GM12878 (cell line): ENCODE measurements at regions not wholly inside any gene's neighbourhood (a gene's known extent, or its start where the extent isn't known, plus 50 kb on each side); places are given as distances from the start of the nearest gene placed in this dataset.

ENCODE experiments used
- BACH1 ChIP-seq: fragments of 450-650 bp; IDR thresholded peaks from 2 replicates; pipeline ENCODE4 v1.6.1; 2017; ENCODE audit warnings: mild to moderate bottlenecking, borderline replicate concordance
- ETV6 ChIP-seq, 2 experiments: fragments of 450-650 bp in 1 of 2; IDR thresholded peaks in 1 of 2; conservative IDR thresholded peaks in 1 of 2; 2 replicates each; pipeline ENCODE4 v1.6.1; 2014; ENCODE audit warnings: antibody characterized with exemption in 1 of 2, borderline replicate concordance in 1 of 2, low read depth in 1 of 2, mild to moderate bottlenecking in 1 of 2, moderate library complexity in 1 of 2
- EZH2 ChIP-seq: IDR thresholded peaks from 2 replicates; pipeline ENCODE4 v1.6.1; 2012; ENCODE audit warnings: low read depth, mild to moderate bottlenecking, control low read depth, inconsistent platforms, low read length, borderline replicate concordance; ENCODE audit not compliant: control insufficient read depth
- HDGF ChIP-seq: fragments of 450-650 bp; IDR thresholded peaks from 2 replicates; pipeline ENCODE4 v1.6.1; 2016; ENCODE audit warnings: antibody characterized with exemption
- POLR2AphosphoS5 ChIP-seq: IDR thresholded peaks from 2 replicates; pipeline ENCODE4 v1.6.1; 2011; ENCODE audit warnings: mild to moderate bottlenecking, low read length, inconsistent platforms
- TCF7 ChIP-seq: IDR thresholded peaks from 2 replicates; pipeline ENCODE4 v1.6.1; 2014; ENCODE audit warnings: antibody characterized with exemption, borderline replicate concordance
- TF ChIP-seq, protein P1 (sequence below), 3 experiments: IDR thresholded peaks in 2 of 3; conservative IDR thresholded peaks in 1 of 3; 2 replicates each; pipeline ENCODE4 v1.5.1; 2011; ENCODE audit warnings: low read depth in 3 of 3, low read length in 3 of 3, mild to moderate bottlenecking in 3 of 3, control low read depth in 2 of 3, moderate library complexity in 2 of 3, inconsistent platforms in 1 of 3, mixed read lengths in 1 of 3; ENCODE audit not compliant: control insufficient read depth in 2 of 3, insufficient read depth in 1 of 3; ENCODE audit errors: extremely low read depth in 1 of 3

DNA sequence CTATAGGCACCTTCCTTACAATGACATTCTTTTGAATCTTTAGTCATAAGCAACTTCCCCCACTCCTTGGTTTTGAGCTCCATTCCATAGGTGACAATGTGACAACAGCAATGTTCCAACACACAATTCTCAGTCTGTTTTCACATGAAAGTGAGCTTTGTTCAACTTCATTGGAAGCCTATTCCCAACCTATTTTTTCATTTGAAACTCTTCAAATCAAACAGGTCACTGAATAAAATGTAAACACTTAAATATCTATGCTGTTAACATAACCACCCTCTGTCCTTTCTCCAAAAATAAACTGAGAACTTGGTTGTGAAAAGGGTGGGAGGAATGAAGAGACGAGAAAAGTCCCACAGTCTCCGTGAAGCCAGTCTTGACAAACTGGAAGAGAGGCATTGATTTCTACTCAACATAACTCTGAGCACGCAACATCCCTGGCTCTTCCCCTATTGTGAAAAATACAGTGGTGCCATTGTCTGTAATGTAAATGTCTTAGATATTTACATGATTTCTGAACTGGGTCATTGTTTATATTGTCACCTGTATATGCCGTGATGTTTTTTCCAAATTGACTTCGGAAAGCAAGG is 343.1 kb downstream of the TFAP2A start:
- no peak for TF ChIP-seq POLR2AphosphoS5
- TF ChIP-seq ETV6 (conservative IDR thresholded peaks at IDR 0.05 in 1 of 2, IDR thresholded peaks at IDR 0.05 in 1 of 2; ENCODE audit: borderline replicate concordance in 1 of 2, low read depth in 1 of 2) = no peak
- TF ChIP-seq, protein P1, sequence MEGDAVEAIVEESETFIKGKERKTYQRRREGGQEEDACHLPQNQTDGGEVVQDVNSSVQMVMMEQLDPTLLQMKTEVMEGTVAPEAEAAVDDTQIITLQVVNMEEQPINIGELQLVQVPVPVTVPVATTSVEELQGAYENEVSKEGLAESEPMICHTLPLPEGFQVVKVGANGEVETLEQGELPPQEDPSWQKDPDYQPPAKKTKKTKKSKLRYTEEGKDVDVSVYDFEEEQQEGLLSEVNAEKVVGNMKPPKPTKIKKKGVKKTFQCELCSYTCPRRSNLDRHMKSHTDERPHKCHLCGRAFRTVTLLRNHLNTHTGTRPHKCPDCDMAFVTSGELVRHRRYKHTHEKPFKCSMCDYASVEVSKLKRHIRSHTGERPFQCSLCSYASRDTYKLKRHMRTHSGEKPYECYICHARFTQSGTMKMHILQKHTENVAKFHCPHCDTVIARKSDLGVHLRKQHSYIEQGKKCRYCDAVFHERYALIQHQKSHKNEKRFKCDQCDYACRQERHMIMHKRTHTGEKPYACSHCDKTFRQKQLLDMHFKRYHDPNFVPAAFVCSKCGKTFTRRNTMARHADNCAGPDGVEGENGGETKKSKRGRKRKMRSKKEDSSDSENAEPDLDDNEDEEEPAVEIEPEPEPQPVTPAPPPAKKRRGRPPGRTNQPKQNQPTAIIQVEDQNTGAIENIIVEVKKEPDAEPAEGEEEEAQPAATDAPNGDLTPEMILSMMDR (IDR thresholded peaks at IDR 0.05 in 2 of 3, conservative IDR thresholded peaks at IDR 0.05 in 1 of 3; ENCODE audit: control insufficient read depth in 2 of 3, extremely low read depth in 1 of 3, insufficient read depth in 1 of 3, low read depth in 3 of 3, low read length in 3 of 3) = no peak
- no peak for TF ChIP-seq EZH2
- TF ChIP-seq BACH1 = no peak
- TF ChIP-seq HDGF = no peak
- TF ChIP-seq TCF7 = no peak
